ENCODE measurements at regions not wholly inside any gene's neighbourhood (a gene's known extent, or its start where the extent isn't known, plus 50 kb on each side); places are given as distances from the start of the nearest gene placed in this dataset.

DNA sequence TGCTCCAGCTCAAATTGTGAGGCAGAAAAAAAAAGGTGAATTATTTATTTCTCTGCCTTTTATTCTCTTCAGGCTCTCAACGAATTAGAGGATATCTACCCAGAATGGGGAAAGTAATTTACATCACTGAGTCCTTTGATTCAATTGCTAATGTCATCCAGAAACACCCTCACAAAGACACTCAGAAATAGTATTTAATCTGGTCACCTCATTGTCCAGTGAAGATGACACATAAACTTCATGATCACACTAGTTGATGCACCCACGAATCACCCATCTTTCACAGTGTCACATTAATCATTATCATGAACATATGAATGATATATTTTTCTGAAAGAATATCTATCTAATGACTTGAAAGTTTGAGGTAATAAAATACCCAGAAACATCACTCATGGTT, 868.5 kb downstream of the BRINP3 start:
- TF ChIP-seq FOXA1 (IDR thresholded peaks at IDR 0.05) (no peak), EGR1 (IDR thresholded peaks at IDR 0.05; ENCODE audit: low read depth in 2 of 2) (no peak)

Data from liver (tissue), 2 donors.